ENCODE measurements at regions not wholly inside any gene's neighbourhood (a gene's known extent, or its start where the extent isn't known, plus 50 kb on each side); places are given as distances from the start of the nearest gene placed in this dataset.

DNA sequence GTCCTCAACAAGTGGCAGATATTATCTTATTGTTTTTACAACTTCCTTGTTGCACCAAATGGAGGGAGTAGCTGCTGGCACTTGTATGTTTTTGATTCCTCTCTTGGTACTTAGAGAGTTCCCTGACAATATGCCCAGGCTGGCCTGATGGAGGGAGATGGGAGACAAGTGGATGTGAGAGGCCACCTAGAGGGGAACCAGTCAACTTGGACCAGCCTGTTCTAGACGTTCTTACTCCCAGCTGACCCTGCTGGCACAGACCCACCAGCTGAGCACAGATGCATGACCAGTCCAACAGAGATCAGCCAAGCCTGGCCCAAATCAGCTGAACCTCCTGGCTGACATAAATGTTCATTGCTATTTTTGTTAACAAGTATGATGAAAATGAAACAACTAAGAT is 60.9 kb upstream of the GDNF start:
- DNase-seq = no peak

DNA sequence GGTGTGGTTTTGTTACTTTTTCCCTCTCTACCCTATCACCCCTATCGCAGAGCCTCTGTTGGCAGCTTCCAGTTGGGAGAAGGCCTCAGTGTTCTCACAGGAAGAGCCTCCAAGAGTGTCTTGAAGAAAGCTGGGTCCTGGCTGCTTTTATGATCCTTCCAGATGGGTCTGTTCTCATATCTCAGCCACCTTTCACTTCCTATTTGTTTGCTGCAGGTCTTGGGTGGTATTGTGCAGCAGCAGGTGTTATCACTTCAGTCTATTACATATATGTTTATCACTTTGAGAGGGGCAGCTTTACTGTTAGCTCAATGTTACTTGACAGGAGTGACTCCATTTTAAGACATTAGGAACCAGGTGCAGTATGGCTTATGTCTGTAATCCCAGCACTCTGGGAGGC is 59.2 kb upstream of the GDNF start:
- no peak for DNase-seq

DNA sequence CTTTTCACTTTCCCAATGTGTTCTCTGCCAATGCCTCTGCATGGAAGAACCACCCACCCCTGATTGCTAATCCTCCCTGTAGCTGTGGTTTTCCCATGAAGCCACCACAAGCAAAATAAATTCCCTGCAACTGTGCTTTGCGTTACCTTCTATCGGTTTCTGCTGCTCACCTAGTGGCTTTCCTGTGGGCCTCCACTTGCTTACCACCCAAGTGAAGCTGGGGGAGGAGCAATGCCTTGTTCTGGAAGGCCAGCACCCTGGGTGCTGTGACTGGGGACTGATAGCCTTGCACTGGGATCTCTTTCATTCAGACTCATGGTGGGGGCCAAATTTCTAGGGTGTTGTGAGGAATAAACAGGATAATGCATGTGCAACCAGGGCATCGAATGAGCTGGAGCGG is 56.3 kb upstream of the GDNF start:
- no peak for DNase-seq

DNA sequence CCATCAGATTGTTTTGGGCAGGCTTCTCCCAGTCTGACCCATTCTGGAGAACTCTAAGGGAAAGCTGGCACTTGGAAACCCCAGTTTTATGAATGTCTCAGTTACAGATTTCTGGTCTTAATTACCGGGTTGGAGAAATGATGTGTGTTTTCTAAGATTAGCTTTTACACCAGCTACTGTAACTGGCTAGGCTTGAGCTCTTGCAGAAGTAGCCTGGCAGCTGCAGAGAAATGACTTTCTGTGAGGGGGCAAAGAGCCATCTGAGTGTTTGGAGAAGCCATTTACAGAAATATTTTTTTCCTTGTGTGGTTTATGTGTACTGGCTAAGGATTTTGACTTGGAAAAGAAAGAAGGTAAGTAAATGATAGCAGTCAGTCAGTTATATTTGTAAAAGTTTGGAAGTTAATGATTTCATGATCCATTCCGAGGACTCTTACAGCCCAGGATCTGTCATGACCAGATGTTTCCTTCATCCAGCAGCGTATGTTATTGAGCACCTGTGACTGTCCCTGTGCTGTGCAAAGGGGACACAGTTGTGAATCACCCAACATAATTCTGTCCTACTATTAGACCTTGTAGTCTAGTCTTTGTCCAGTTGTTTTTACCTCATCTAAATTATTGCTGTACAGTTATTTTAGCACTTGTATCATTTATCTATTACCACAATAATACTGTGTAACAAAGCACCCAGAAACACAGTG is 53.7 kb upstream of the GDNF start:
- no peak for DNase-seq

DNA sequence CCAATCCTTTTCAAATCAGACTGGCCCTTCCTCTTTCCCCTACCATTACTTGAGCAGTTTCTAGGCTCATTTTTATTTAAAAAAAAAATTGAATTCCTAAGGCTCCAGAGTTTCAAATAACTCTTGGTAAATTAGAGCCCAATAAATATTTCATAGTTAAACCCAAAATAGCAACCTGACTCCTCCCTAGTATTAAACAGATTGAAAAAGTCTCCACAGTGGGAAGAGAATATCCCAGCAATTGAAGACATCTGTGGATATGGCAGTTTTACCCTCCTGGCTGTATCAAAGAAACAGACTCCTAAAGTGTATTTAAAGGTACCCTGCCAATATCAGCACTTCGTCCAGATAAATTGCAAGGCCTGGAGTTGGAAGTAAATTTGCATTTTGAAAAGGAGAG is 52.7 kb upstream of the GDNF start:
- no peak for DNase-seq

DNA sequence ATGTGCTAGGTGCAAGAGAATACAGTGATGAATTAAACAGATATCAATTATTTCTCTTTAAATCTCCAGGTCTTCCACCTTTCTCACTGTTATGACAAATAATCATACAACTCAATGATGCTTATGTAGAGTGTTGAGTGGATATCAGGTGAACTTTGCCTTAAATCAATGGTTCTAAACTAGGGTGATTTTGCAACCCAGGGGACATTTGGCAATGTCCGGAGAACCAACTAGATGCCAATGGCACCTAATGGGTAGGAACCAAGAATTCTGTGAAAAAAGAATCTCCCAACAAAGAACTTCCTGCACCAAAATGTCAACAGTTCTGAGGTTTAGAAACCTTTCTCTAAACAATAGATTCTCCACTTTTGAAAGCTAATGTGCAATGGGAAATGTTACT is 52.0 kb upstream of the GDNF start:
- no peak for DNase-seq

DNA sequence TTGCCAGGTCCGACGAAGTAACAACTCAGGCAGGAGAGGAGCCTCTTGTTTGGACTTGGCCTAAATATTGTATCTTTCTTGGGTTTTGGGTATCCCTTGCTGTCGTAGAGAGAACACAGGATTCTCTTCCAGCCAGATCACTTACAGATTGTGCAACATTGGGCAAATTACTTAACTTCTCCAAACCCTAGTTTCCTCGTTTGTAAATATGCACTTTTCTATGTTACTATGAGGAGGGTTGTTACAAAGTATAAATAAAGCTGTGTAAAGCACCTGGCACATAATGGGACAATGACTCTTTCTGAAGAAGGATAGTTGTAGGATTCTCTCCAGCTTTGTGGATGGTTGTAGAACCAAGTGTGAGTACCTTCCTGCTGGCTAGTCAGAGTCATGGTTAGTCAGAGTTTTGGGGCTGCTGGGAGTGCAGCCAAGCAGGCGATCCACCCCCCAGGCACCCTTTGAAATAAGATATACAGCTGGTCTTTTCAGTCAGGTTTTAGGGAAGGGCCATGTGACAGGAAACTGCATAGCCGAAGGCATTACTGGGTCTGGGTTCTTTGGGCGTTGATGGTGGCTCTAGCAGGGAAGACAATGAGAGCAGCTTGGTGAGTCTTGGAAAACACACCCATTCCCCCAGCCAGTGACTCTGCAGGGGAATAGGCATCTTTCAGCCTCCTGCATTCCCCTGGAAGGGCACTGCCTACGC is 49.9 kb upstream of the GDNF start:
- DNase-seq = no peak
